Lower leg skin (tissue), 3 donors: ENCODE measurements at regions not wholly inside any gene's neighbourhood (a gene's known extent, or its start where the extent isn't known, plus 50 kb on each side); places are given as distances from the start of the nearest gene placed in this dataset.

Experiments
- CTCF ChIP-seq, 3 donors: fragments of 450-650 bp; IDR thresholded peaks; one replicate each; pipeline ENCODE4 v1.5.1; 2016; ENCODE audit warnings: antibody characterized with exemption in 3 of 3, mild to moderate bottlenecking in 3 of 3, moderate library complexity in 2 of 3
- POLR2A ChIP-seq, 2 donors: fragments of 450-650 bp; IDR thresholded peaks; one replicate each; pipeline ENCODE4 v1.6.1; 2016 to 2017; ENCODE audit warnings: antibody characterized with exemption in 2 of 2, mild to moderate bottlenecking in 1 of 2, moderate library complexity in 1 of 2

GRCh38 chr4:17283832-17284231 is 228.1 kb downstream of the QDPR start:
- TF ChIP-seq CTCF (IDR thresholded peaks at IDR 0.05): no peak
- no peak for TF ChIP-seq POLR2A (IDR thresholded peaks at IDR 0.05)
